Tibial artery (tissue), 4 donors: ENCODE measurements at regions not wholly inside any gene's neighbourhood (a gene's known extent, or its start where the extent isn't known, plus 50 kb on each side); places are given as distances from the start of the nearest gene placed in this dataset.

Experiments used
- DNase-seq, 2 donors: peaks; one replicate each; pipeline ENCODE4 v3.0.0-alpha.2; 2019
- H3K27ac ChIP-seq, 2 donors: fragments of 200-600 bp; sonication (generic) in 1 of 2; 1 replicate in 1 of 2; 2 replicates in 1 of 2; pipeline ENCODE4 v1.5.1; 2018 to 2019; ENCODE audit warnings: mild to moderate bottlenecking in 1 of 2
- H3K27me3 ChIP-seq, 2 donors: fragments of 200-600 bp; sonication (generic) in 1 of 2; one replicate each; pipeline versions ENCODE4 v1.5.1 to v1.6.0; 2016 to 2019
- H3K36me3 ChIP-seq, 3 donors: fragments of 200-600 bp; sonication (generic) in 2 of 3; one replicate each; pipeline ENCODE4 v1.5.1; 2016 to 2019; ENCODE audit warnings: mild to moderate bottlenecking in 2 of 3
- H3K4me1 ChIP-seq, 4 donors: fragments of 200-600 bp; sonication (generic) in 2 of 4; 1 replicate in 3 of 4; 2 replicates in 1 of 4; pipeline ENCODE4 v1.5.1; 2016 to 2019
- H3K4me3 ChIP-seq, 2 donors: fragments of 200-600 bp; sonication (generic) in 1 of 2; 1 replicate in 1 of 2; 2 replicates in 1 of 2; pipeline ENCODE4 v1.5.1; 2018 to 2019; ENCODE audit warnings: mild to moderate bottlenecking in 2 of 2
- H3K9me3 ChIP-seq, 3 donors: fragments of 200-600 bp; sonication (generic) in 1 of 3; one replicate each; pipeline ENCODE4 v1.5.1; 2016 to 2019
- intact Hi-C: fragments of 100-400 bp; cut with DNase I; formaldehyde crosslinking; loops from one replicate; pipeline ENCODE4 v1.15.0; 2023; ENCODE audit warnings: low total_unique reads
- TF ChIP-seq, protein P1 (sequence below), 2 experiments: fragments of 200-600 bp in 1 of 2; fragments of 450-650 bp in 1 of 2; IDR thresholded peaks; one replicate each; pipeline ENCODE4 v1.5.1; 2017 to 2019; ENCODE audit warnings: antibody characterized with exemption in 2 of 2, mild to moderate bottlenecking in 1 of 2, moderate library complexity in 1 of 2

DNA sequence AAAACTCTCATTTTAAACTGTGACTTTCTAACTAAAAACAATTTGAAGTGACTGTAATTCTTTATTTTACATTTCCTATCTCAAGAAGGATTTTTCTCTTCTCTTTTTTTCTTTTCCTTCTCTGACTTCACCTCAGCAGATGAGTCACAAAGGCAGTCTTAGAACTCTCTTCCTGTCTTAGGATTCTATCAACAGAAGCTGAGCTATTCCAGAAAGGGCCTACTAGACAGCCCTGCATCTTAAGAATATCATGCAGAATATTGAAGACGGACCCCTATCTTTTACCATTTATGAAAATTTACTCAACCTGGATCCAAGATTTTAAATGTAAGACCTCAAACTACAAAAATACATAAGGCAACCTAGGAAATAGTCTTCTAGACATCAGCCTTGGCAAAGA is 365.7 kb upstream of the SEMA3C start:
- TF ChIP-seq, protein P1, sequence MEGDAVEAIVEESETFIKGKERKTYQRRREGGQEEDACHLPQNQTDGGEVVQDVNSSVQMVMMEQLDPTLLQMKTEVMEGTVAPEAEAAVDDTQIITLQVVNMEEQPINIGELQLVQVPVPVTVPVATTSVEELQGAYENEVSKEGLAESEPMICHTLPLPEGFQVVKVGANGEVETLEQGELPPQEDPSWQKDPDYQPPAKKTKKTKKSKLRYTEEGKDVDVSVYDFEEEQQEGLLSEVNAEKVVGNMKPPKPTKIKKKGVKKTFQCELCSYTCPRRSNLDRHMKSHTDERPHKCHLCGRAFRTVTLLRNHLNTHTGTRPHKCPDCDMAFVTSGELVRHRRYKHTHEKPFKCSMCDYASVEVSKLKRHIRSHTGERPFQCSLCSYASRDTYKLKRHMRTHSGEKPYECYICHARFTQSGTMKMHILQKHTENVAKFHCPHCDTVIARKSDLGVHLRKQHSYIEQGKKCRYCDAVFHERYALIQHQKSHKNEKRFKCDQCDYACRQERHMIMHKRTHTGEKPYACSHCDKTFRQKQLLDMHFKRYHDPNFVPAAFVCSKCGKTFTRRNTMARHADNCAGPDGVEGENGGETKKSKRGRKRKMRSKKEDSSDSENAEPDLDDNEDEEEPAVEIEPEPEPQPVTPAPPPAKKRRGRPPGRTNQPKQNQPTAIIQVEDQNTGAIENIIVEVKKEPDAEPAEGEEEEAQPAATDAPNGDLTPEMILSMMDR (IDR thresholded peaks at IDR 0.05): no peak
- H3K27me3 ChIP-seq: no peaks in the 10 kb centered on the region
- no peaks in the 10 kb centered on the region for H3K4me1 ChIP-seq

DNA sequence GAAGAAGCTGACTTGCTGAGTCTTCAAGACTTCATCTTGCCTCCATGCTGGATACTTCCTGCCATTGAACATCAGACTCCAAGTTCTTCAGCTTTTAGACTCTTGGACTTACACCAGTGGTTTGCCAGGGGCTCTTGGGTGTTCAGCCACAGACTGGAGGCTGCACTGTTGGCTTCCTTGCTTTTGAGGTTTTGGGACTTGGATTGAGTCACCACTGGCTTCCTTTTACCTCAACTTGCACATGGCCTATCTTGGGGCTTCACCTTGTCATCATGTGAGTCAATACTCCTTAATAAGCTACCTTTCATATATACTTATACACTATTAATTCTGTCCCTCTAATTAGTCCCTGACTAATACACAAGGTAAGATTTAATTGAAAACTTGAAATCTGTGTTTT is 361.7 kb upstream of the SEMA3C start:
- Histone ChIP-seq H3K4me1 (no peaks in the 10 kb centered on the region), H3K27me3 (no peaks in the 10 kb centered on the region), H3K36me3 (no peaks in the 10 kb centered on the region), H3K9me3 (no peaks in the 10 kb centered on the region), H3K27ac (no peak overlapping the region), H3K4me3 (no peak overlapping the region)
- intact Hi-C loops: no loop called here
- TF ChIP-seq, protein P1 (IDR thresholded peaks at IDR 0.05): no peak
- DNase-seq: no peak

More for the DNA sequence above, 365.7 kb upstream of the SEMA3C start:
- Histone ChIP-seq H3K9me3 (no peaks in the 10 kb centered on the region), H3K27ac (no peak overlapping the region), H3K36me3 (no peaks in the 10 kb centered on the region), H3K4me3 (no peak overlapping the region)
- intact Hi-C loops: no loop called here
- DNase-seq: no peak

DNA sequence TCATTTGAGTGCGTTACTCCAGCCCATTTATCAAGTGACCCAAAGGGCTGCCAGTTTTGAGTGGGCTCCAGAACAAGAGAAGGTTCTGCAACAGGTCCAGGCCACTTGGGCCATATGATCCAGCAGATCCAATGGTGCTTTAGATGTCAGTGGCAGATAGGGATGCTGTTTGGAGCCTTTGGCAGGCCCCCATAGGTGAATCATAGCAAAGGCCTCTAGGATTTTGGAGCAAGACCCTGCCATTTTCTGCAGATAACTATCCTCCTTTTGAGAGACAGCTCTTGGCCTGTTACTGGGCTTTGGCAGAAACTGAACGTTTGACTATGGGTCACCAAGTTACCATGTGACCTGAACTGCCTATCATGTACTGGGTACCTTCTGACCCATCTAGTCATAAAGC is 358.8 kb upstream of the SEMA3C start:
- Histone ChIP-seq H3K27me3 (no peaks in the 10 kb centered on the region), H3K9me3 (no peaks in the 10 kb centered on the region), H3K27ac (no peak overlapping the region), H3K4me3 (no peak overlapping the region), H3K4me1 (no peaks in the 10 kb centered on the region), H3K36me3 (no peaks in the 10 kb centered on the region)
- no peak for DNase-seq
- intact Hi-C loops: no loop called here
- TF ChIP-seq, protein P1 (IDR thresholded peaks at IDR 0.05): no peak

DNA sequence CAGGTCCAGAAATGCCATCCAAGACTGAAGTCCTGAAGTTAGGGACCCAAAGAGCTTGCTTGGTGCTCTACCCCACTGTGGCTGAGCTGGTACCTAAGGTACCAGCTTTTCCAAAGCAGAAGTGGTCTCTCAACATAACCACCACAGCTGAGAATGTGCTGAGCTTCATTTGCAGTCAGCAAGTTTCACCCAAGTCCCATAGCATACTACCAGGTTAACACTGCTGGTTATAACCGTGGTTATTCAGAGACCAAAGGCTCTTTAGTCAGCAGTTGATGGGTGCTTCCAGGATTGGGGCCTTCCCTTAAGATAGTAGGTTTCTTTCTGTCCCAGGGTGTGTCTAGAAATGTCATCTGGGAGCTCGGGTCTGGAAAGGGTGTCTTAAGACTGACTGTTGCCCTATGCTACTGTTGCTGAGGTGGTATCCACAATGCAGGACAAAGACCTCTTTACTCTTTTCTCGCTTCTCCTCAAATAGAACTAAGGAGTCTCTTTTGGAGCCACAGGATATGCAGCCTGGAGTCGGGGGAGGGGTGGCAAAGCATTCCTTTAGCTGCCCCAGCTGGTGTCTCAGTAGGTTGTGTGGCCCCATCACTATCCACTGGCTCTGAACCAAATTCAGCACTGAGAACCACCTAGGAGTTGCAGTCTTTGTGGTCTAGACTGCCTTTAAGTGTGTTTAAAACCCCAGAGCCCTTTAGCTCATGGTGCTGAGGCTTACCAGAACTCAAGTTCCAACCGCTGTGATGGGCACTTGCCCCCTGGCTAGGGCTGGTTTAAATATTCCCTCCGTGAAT is 354.9 kb upstream of the SEMA3C start:
- Histone ChIP-seq H3K4me3 (no peak overlapping the region), H3K27ac (no peak overlapping the region), H3K9me3 (no peaks in the 10 kb centered on the region), H3K4me1 (no peaks in the 10 kb centered on the region), H3K27me3 (no peaks in the 10 kb centered on the region), H3K36me3 (no peaks in the 10 kb centered on the region)
- intact Hi-C loops: no loop called here
- no peak for DNase-seq
- TF ChIP-seq, protein P1 (IDR thresholded peaks at IDR 0.05): no peak

DNA sequence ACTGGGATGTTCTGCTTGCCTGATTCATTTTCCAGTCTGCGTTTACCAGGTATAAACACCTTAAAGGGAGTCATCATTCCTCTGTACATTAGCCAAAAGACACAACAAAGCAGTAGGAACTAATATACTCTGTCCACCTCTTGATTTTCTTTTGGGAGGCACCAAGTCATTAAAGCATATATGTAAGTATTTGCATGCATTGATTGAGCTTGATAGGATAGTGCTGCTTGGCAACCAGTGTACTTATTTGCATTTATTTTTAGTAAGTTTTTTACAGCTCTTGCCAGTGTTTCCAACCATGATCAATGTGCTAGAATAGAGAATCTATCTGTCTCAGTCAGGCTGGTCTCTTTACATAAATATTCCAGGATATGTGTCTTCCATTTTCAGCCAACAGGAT is 353.3 kb upstream of the SEMA3C start:
- TF ChIP-seq, protein P1 (IDR thresholded peaks at IDR 0.05): no peak
- no peaks in the 10 kb centered on the region for H3K27me3 ChIP-seq
- no peak overlapping the region for H3K4me3 ChIP-seq
- H3K36me3 ChIP-seq: no peaks in the 10 kb centered on the region
- H3K27ac ChIP-seq: no peak overlapping the region
- DNase-seq: no peak
- intact Hi-C loops: no loop called here
- no peaks in the 10 kb centered on the region for H3K4me1 ChIP-seq
- H3K9me3 ChIP-seq: no peaks in the 10 kb centered on the region
